ENCODE measurements at regions not wholly inside any gene's neighbourhood (a gene's known extent, or its start where the extent isn't known, plus 50 kb on each side); places are given as distances from the start of the nearest gene placed in this dataset.

GRCh38 chr6:74755196-74755595, 450.7 kb downstream of the COL12A1 start:
- 97% methylated on average over 10 of the region's 10 CpGs for WGBS
- Histone ChIP-seq H3K36me3 (ENCODE audit: control insufficient read depth in 2 of 2, insufficient read depth in 2 of 2, low read length in 1 of 2) (no peaks in the 10 kb centered on the region), H3K4me3 (ENCODE audit: low read length in 2 of 2) (no peak overlapping the region), H3K4me1 (ENCODE audit: control insufficient read depth in 2 of 2, insufficient read depth in 2 of 2, low read length in 2 of 2) (no peaks in the 10 kb centered on the region), H3K27me3 (ENCODE audit: control insufficient read depth in 2 of 2, insufficient read depth in 1 of 2, low read length in 1 of 2) (no peaks in the 10 kb centered on the region), H3K27ac (ENCODE audit: low read depth in 1 of 2, low read length in 1 of 2) (no peak overlapping the region), H3K9me3 (ENCODE audit: control insufficient read depth in 2 of 2, insufficient read depth in 1 of 2, low read length in 1 of 2) (no peaks in the 10 kb centered on the region)
- DNase-seq (ENCODE audit: low read depth in 6 of 9, low spot score in 9 of 9): no peak

GRCh38 chr6:74753883-74754600, 451.8 kb downstream of the COL12A1 start:
- WGBS: 87% methylated on average over 2 of the region's 2 CpGs
- DNase-seq (ENCODE audit: low read depth in 6 of 9, low spot score in 9 of 9): no peak

GRCh38 chr6:74752303-74752702, 453.6 kb downstream of the COL12A1 start:
- Histone ChIP-seq H3K36me3 (ENCODE audit: control insufficient read depth in 2 of 2, insufficient read depth in 2 of 2, low read length in 1 of 2) (no peaks in the 10 kb centered on the region), H3K4me1 (ENCODE audit: control insufficient read depth in 2 of 2, insufficient read depth in 2 of 2, low read length in 2 of 2) (no peaks in the 10 kb centered on the region), H3K4me3 (ENCODE audit: low read length in 2 of 2) (no peak overlapping the region), H3K27me3 (ENCODE audit: control insufficient read depth in 2 of 2, insufficient read depth in 1 of 2, low read length in 1 of 2) (no peaks in the 10 kb centered on the region), H3K27ac (ENCODE audit: low read depth in 1 of 2, low read length in 1 of 2) (no peak overlapping the region), H3K9me3 (ENCODE audit: control insufficient read depth in 2 of 2, insufficient read depth in 1 of 2, low read length in 1 of 2) (no peaks in the 10 kb centered on the region)
- 89% methylated on average over 3 of the region's 3 CpGs for WGBS
- DNase-seq (ENCODE audit: low read depth in 6 of 9, low spot score in 9 of 9): no peak

More at GRCh38 chr6:74753883-74754600, 451.8 kb downstream of the COL12A1 start:
- no peaks in the 10 kb centered on the region for H3K36me3 ChIP-seq (ENCODE audit: control insufficient read depth in 2 of 2, insufficient read depth in 2 of 2, low read length in 1 of 2)
- H3K4me1 ChIP-seq (ENCODE audit: control insufficient read depth in 2 of 2, insufficient read depth in 2 of 2, low read length in 2 of 2): no peaks in the 10 kb centered on the region
- no peaks in the 10 kb centered on the region for H3K9me3 ChIP-seq (ENCODE audit: control insufficient read depth in 2 of 2, insufficient read depth in 1 of 2, low read length in 1 of 2)
- no peaks in the 10 kb centered on the region for H3K27me3 ChIP-seq (ENCODE audit: control insufficient read depth in 2 of 2, insufficient read depth in 1 of 2, low read length in 1 of 2)
- H3K27ac ChIP-seq (ENCODE audit: low read depth in 1 of 2, low read length in 1 of 2): no peak overlapping the region
- H3K4me3 ChIP-seq (ENCODE audit: low read length in 2 of 2): no peak overlapping the region

- no peak overlapping the region for H3K27ac ChIP-seq (ENCODE audit: low read depth in 1 of 2, low read length in 1 of 2)
- H3K36me3 ChIP-seq (ENCODE audit: control insufficient read depth in 2 of 2, insufficient read depth in 2 of 2, low read length in 1 of 2): no peaks in the 10 kb centered on the region
- H3K4me3 ChIP-seq (ENCODE audit: low read length in 2 of 2): no peak overlapping the region
- no peaks in the 10 kb centered on the region for H3K27me3 ChIP-seq (ENCODE audit: control insufficient read depth in 2 of 2, insufficient read depth in 1 of 2, low read length in 1 of 2)
- H3K4me1 ChIP-seq (ENCODE audit: control insufficient read depth in 2 of 2, insufficient read depth in 2 of 2, low read length in 2 of 2): no peaks in the 10 kb centered on the region
- DNase-seq (ENCODE audit: low read depth in 6 of 9, low spot score in 9 of 9): no peak
- no peaks in the 10 kb centered on the region for H3K9me3 ChIP-seq (ENCODE audit: control insufficient read depth in 2 of 2, insufficient read depth in 1 of 2, low read length in 1 of 2)
These were observed 455.0 kb downstream of the COL12A1 start for GRCh38 chr6:74750826-74751225.

GRCh38 chr6:74749211-74750147, 456.4 kb downstream of the COL12A1 start:
- H3K27me3 ChIP-seq (ENCODE audit: control insufficient read depth in 2 of 2, insufficient read depth in 1 of 2, low read length in 1 of 2): no peaks in the 10 kb centered on the region
- H3K9me3 ChIP-seq (ENCODE audit: control insufficient read depth in 2 of 2, insufficient read depth in 1 of 2, low read length in 1 of 2): no peaks in the 10 kb centered on the region
- WGBS: 74% methylated on average over 10 of the region's 10 CpGs
- H3K4me3 ChIP-seq (ENCODE audit: low read length in 2 of 2): no peak overlapping the region
- no peaks in the 10 kb centered on the region for H3K36me3 ChIP-seq (ENCODE audit: control insufficient read depth in 2 of 2, insufficient read depth in 2 of 2, low read length in 1 of 2)
- DNase-seq (ENCODE audit: low read depth in 6 of 9, low spot score in 9 of 9): no peak
- H3K4me1 ChIP-seq (ENCODE audit: control insufficient read depth in 2 of 2, insufficient read depth in 2 of 2, low read length in 2 of 2): no peaks in the 10 kb centered on the region
- H3K27ac ChIP-seq (ENCODE audit: low read depth in 1 of 2, low read length in 1 of 2): no peak overlapping the region

GRCh38 chr6:74745670-74746069, 460.2 kb downstream of the COL12A1 start:
- Histone ChIP-seq H3K27ac (ENCODE audit: low read depth in 1 of 2, low read length in 1 of 2) (no peak overlapping the region), H3K9me3 (ENCODE audit: control insufficient read depth in 2 of 2, insufficient read depth in 1 of 2, low read length in 1 of 2) (no peaks in the 10 kb centered on the region), H3K36me3 (ENCODE audit: control insufficient read depth in 2 of 2, insufficient read depth in 2 of 2, low read length in 1 of 2) (no peaks in the 10 kb centered on the region), H3K27me3 (ENCODE audit: control insufficient read depth in 2 of 2, insufficient read depth in 1 of 2, low read length in 1 of 2) (no peaks in the 10 kb centered on the region), H3K4me1 (ENCODE audit: control insufficient read depth in 2 of 2, insufficient read depth in 2 of 2, low read length in 2 of 2) (no peaks in the 10 kb centered on the region), H3K4me3 (ENCODE audit: low read length in 2 of 2) (no peak overlapping the region)
- WGBS: 88% methylated on average over 1 of the region's 1 CpG
- no peak for DNase-seq (ENCODE audit: low read depth in 6 of 9, low spot score in 9 of 9)

DNA sequence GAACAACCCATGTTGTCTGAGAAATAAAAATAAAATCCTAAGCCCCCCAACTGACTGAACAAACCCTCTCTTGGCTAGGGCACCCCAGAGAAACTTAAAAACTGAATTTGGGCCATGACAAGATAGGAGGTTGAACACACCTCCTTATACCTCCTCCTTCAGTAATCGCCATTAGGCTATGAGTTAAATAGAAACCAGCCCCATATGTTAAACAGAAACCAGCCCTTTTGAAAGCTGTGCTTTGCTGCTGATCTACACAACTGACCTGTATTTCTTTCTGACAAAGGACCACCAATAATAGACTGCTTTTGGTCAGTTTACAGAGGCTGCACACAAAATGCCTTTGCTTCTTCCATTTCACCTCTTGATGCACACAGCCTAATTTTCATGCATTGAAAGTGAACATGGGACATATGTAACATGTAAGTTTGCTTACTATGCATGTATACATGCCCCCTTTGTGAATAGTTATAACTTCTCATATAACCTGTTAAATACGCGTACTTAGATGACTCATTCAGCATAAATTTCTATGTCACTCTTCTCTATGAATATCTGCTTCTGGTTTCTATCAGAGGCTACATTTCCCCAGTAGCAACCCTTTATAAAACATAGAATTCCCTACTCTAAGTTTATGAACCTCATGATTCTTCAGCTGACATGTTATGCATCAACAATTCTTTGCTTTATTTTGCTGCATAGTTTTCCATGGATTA, 462.9 kb downstream of the COL12A1 start:
- 98% methylated on average over 3 of the region's 3 CpGs for WGBS
- Histone ChIP-seq H3K36me3 (ENCODE audit: control insufficient read depth in 2 of 2, insufficient read depth in 2 of 2, low read length in 1 of 2) (no peaks in the 10 kb centered on the region), H3K27ac (ENCODE audit: low read depth in 1 of 2, low read length in 1 of 2) (no peak overlapping the region), H3K4me3 (ENCODE audit: low read length in 2 of 2) (no peak overlapping the region), H3K9me3 (ENCODE audit: control insufficient read depth in 2 of 2, insufficient read depth in 1 of 2, low read length in 1 of 2) (no peaks in the 10 kb centered on the region), H3K4me1 (ENCODE audit: control insufficient read depth in 2 of 2, insufficient read depth in 2 of 2, low read length in 2 of 2) (no peaks in the 10 kb centered on the region), H3K27me3 (ENCODE audit: control insufficient read depth in 2 of 2, insufficient read depth in 1 of 2, low read length in 1 of 2) (no peaks in the 10 kb centered on the region)
- DNase-seq (ENCODE audit: low read depth in 6 of 9, low spot score in 9 of 9): no peak

- no peak for DNase-seq (ENCODE audit: low read depth in 6 of 9, low spot score in 9 of 9)
- 80% methylated on average over 1 of the region's 1 CpG for WGBS
- H3K27me3 ChIP-seq (ENCODE audit: control insufficient read depth in 2 of 2, insufficient read depth in 1 of 2, low read length in 1 of 2): no peaks in the 10 kb centered on the region
- no peak overlapping the region for H3K27ac ChIP-seq (ENCODE audit: low read depth in 1 of 2, low read length in 1 of 2)
- no peak overlapping the region for H3K4me3 ChIP-seq (ENCODE audit: low read length in 2 of 2)
- H3K36me3 ChIP-seq (ENCODE audit: control insufficient read depth in 2 of 2, insufficient read depth in 2 of 2, low read length in 1 of 2): no peaks in the 10 kb centered on the region
- H3K9me3 ChIP-seq (ENCODE audit: control insufficient read depth in 2 of 2, insufficient read depth in 1 of 2, low read length in 1 of 2): no peaks in the 10 kb centered on the region
- no peaks in the 10 kb centered on the region for H3K4me1 ChIP-seq (ENCODE audit: control insufficient read depth in 2 of 2, insufficient read depth in 2 of 2, low read length in 2 of 2)
These were observed 464.2 kb downstream of the COL12A1 start for GRCh38 chr6:74741646-74742045.

GRCh38 chr6:74735304-74735703, 470.5 kb downstream of the COL12A1 start:
- no peaks in the 10 kb centered on the region for H3K36me3 ChIP-seq (ENCODE audit: control insufficient read depth in 2 of 2, insufficient read depth in 2 of 2, low read length in 1 of 2)
- no peaks in the 10 kb centered on the region for H3K27me3 ChIP-seq (ENCODE audit: control insufficient read depth in 2 of 2, insufficient read depth in 1 of 2, low read length in 1 of 2)
- H3K27ac ChIP-seq (ENCODE audit: low read depth in 1 of 2, low read length in 1 of 2): no peak overlapping the region
- WGBS: 89% methylated on average over 2 of the region's 2 CpGs
- no peaks in the 10 kb centered on the region for H3K9me3 ChIP-seq (ENCODE audit: control insufficient read depth in 2 of 2, insufficient read depth in 1 of 2, low read length in 1 of 2)
- no peaks in the 10 kb centered on the region for H3K4me1 ChIP-seq (ENCODE audit: control insufficient read depth in 2 of 2, insufficient read depth in 2 of 2, low read length in 2 of 2)
- no peak for DNase-seq (ENCODE audit: low read depth in 6 of 9, low spot score in 9 of 9)
- H3K4me3 ChIP-seq (ENCODE audit: low read length in 2 of 2): no peak overlapping the region

Measured in thymus (tissue), 11 donors.